ENCODE measurements at regions not wholly inside any gene's neighbourhood (a gene's known extent, or its start where the extent isn't known, plus 50 kb on each side); places are given as distances from the start of the nearest gene placed in this dataset.

- Mint-ChIP-seq H3K9me3 (no peaks in the 10 kb centered on the region), H3K27me3 (no peaks in the 10 kb centered on the region), H3K36me3 (ENCODE audit: low read depth) (no peaks in the 10 kb centered on the region), H3K4me1 (ENCODE audit: low read depth) (no peaks in the 10 kb centered on the region), H3K27ac (no peak overlapping the region), H3K4me3 (no peak overlapping the region)
These were observed 55.7 kb upstream of the SMAD6 start for GRCh38 chr15:66646308-66646707.

DNA sequence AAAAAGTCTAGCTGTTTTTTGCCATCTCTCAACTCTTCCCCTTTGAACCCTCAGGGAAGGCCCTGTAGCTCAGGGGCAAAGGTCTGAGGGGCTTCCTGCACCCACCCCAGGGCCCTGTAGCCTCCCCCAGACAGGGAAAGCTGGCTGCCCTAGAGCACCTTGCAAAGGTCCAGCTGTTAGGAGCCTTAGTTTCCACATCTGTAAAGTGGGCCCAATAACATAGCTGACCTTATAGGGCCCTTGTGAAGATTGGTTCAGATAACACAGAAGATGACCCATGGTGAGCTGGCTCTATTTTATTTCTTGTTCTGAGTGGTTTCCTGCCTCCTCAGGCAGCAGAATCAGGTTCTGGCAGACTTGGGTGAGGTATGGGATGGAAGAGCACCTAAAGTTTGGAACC is 55.2 kb upstream of the SMAD6 start:
- Mint-ChIP-seq H3K4me1 (ENCODE audit: low read depth) (no peaks in the 10 kb centered on the region), H3K9me3 (no peaks in the 10 kb centered on the region), H3K36me3 (ENCODE audit: low read depth) (no peaks in the 10 kb centered on the region), H3K27ac (no peak overlapping the region), H3K4me3 (no peak overlapping the region), H3K27me3 (no peaks in the 10 kb centered on the region)

DNA sequence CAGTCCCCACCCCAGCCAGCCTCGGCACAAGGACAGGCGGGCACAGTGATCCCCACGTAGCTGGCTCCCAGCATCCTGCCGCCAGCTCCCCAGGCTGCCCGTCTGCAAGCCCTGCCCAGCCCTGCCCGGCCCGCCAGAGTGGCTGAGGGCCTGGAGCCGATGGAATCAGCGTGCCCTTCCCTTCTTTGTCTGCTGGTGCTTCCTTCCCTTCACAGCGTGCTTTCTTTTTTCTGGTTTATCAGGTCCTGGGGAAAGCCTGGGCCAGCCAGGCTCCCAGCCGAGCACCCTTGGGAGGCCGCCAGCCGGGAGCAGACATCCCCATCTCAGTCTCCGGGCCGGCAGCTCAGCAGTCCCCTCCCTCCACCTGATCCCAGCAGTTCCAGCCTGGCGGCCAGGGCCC is 54.7 kb upstream of the SMAD6 start:
- Mint-ChIP-seq H3K27ac (no peak overlapping the region), H3K36me3 (ENCODE audit: low read depth) (no peaks in the 10 kb centered on the region), H3K9me3 (no peaks in the 10 kb centered on the region), H3K4me3 (no peak overlapping the region), H3K4me1 (ENCODE audit: low read depth) (no peaks in the 10 kb centered on the region), H3K27me3 (no peaks in the 10 kb centered on the region)

GRCh38 chr15:66648588-66648987 is 53.4 kb upstream of the SMAD6 start:
- H3K27me3 Mint-ChIP-seq: no peaks in the 10 kb centered on the region
- no peaks in the 10 kb centered on the region for H3K4me1 Mint-ChIP-seq (ENCODE audit: low read depth)
- H3K27ac Mint-ChIP-seq: no peak overlapping the region
- H3K36me3 Mint-ChIP-seq (ENCODE audit: low read depth): no peaks in the 10 kb centered on the region
- no peaks in the 10 kb centered on the region for H3K9me3 Mint-ChIP-seq
- H3K4me3 Mint-ChIP-seq: no peak overlapping the region

DNA sequence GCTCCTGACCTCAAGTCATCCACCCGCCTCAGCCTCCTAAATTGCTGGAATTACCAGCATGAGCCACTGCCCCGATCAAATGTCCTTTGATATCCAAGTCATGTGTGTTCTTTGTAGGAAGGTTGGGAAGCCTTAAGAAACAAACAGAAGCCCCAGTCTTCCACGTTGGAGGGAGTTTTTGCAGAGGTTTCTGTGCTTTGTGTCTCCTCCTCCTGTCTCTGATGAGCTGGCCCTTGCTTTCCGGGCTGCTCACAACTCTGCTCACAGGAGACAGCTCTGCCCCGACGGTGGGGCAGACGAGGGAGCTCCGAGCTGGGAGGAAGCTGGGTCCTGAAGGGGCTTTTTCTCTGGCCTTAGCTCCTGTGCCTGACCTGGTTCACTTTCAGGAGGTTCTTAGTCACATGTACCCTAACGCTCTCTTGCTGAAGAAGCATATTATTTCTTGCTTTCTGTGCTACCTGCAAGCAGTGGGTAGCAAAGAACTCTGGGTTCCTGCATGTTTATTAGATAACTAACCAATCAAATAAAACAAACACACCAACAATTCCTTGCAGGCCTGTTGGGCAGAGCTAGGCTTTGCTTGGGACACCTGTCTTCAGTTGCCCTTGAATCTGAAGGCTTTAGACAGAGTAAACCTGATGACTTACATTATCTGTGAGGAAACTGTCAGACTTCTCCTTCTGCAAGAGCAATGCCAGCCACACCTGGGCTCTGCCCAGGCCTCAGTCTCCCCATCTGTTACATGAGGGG is 52.6 kb upstream of the SMAD6 start:
- Mint-ChIP-seq H3K36me3 (ENCODE audit: low read depth) (no peaks in the 10 kb centered on the region), H3K27me3 (peaks cover 4% of the 10 kb centered on the region), H3K9me3 (no peaks in the 10 kb centered on the region), H3K4me1 (ENCODE audit: low read depth) (no peaks in the 10 kb centered on the region), H3K27ac (no peak overlapping the region), H3K4me3 (no peak overlapping the region)

- H3K27ac Mint-ChIP-seq: no peak overlapping the region
- H3K36me3 Mint-ChIP-seq (ENCODE audit: low read depth): no peaks in the 10 kb centered on the region
- no peak overlapping the region for H3K4me3 Mint-ChIP-seq
These were observed 51.6 kb upstream of the SMAD6 start for GRCh38 chr15:66650433-66650832.

DNA sequence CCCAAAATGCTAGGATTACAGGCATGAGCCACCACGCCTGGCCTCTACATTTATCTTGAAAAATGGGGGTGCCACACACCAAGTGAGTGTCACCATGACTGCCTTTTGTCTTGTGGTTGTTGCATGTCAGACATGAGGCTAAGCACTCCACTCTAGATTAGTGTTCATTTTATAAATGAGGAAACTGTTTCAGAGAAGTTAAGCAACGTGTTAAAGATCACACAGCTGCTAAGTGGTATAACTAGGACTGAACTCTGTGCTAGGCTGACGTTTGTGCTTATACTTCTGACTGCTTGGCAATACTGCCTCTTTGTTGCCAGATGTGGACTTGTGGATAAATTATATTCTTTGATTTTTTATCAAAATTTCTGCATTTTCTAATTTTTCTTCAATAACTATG is 50.8 kb upstream of the SMAD6 start:
- Mint-ChIP-seq H3K4me3 (no peak overlapping the region), H3K27me3 (peaks cover 10% of the 10 kb centered on the region), H3K27ac (no peak overlapping the region), H3K4me1 (ENCODE audit: low read depth) (peaks cover 6% of the 10 kb centered on the region), H3K9me3 (no peaks in the 10 kb centered on the region), H3K36me3 (ENCODE audit: low read depth) (no peaks in the 10 kb centered on the region)

More at GRCh38 chr15:66650433-66650832, 51.6 kb upstream of the SMAD6 start:
- Mint-ChIP-seq H3K27me3 (peaks cover 4% of the 10 kb centered on the region), H3K9me3 (no peaks in the 10 kb centered on the region), H3K4me1 (ENCODE audit: low read depth) (peaks cover 2% of the 10 kb centered on the region)

DNA sequence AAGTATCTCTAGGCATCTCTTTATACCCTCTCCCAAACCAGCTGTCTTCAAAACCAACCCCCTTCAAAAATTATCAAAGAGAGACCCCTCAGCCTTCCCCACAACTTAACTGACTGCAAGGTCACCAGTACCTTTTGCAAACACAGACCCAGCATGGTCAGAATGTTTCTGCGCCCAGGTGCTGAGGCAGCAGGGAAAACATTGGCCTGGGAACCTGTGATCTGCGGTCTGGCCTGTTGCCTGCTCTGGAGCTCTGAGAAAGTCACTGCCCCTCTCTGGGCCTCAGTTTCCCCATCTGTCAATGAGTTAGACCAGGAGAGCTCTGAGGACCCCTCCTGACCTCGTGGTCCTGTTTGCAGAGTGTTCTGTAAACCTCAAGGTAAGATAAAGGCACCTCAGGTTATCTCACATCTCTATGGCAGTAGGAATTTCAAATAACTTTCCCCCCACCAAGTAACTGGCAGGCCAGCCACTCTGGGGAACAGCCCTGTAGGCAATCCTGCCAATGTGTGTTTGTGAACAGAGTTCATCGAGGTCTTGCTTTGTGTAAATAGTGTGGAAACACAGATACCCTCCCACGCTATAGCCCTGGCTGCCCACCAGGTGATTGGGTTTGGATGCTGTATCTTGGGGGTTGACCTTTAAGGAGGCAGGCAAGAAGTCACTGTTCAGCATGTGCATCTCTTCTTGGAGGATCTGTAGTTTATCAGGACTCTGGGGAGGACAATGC is 50.0 kb upstream of the SMAD6 start:
- Mint-ChIP-seq H3K36me3 (ENCODE audit: low read depth) (no peaks in the 10 kb centered on the region), H3K4me3 (no peak overlapping the region), H3K9me3 (no peaks in the 10 kb centered on the region), H3K4me1 (ENCODE audit: low read depth) (peaks cover 6% of the 10 kb centered on the region), H3K27me3 (peaks cover 10% of the 10 kb centered on the region), H3K27ac (no peak overlapping the region)
